ENCODE measurements at regions not wholly inside any gene's neighbourhood (a gene's known extent, or its start where the extent isn't known, plus 50 kb on each side); places are given as distances from the start of the nearest gene placed in this dataset.

GRCh38 chr5:93674138-93674537, 67.3 kb downstream of the POU5F2 start:
- H3K4me3 ChIP-seq (ENCODE audit: low read depth, low read length), result no peak overlapping the region
- POLR2A ChIA-PET, result no interaction called here
- DNase-seq (ENCODE audit: low read depth, low spot score), result no peak
- no peak for TF ChIP-seq CTCF (IDR thresholded peaks at IDR 0.05; ENCODE audit: insufficient read depth, low read length, missing control alignments)
- CTCF ChIA-PET, result no interaction called here

GRCh38 chr5:93673316-93673954, 68.0 kb downstream of the POU5F2 start:
- POLR2A ChIA-PET, result no interaction called here
- no peak overlapping the region for H3K4me3 ChIP-seq (ENCODE audit: low read depth, low read length)
- CTCF ChIA-PET, result no interaction called here
- DNase-seq (ENCODE audit: low read depth, low spot score), result no peak
- no peak for TF ChIP-seq CTCF (IDR thresholded peaks at IDR 0.05; ENCODE audit: insufficient read depth, low read length, missing control alignments)

- ChIA-PET POLR2A (no interaction called here), CTCF (interaction anchor here (1.6 kb wide), 1 partner anchor 11 kb away, joined by 5 read pairs; no protein-coding TSS in a partner anchor)
- DNase-seq (ENCODE audit: low read depth, low spot score), result no peak
- TF ChIP-seq CTCF (IDR thresholded peaks at IDR 0.05; ENCODE audit: insufficient read depth, low read length, missing control alignments), result no peak
- H3K4me3 ChIP-seq (ENCODE audit: low read depth, low read length), result no peak overlapping the region
Measured at GRCh38 chr5:93665648-93666047, 75.8 kb downstream of the POU5F2 start.

GRCh38 chr5:93660677-93661076, 77.7 kb downstream of the NR2F1 start:
- H3K4me3 ChIP-seq (ENCODE audit: low read depth, low read length), result no peak overlapping the region
- TF ChIP-seq CTCF (IDR thresholded peaks at IDR 0.05; ENCODE audit: insufficient read depth, low read length, missing control alignments), result no peak
- no peak for DNase-seq (ENCODE audit: low read depth, low spot score)
- ChIA-PET CTCF (no interaction called here), POLR2A (no interaction called here)

- peak; percentile 31 for DNase-seq (ENCODE audit: low read depth, low spot score)
- H3K4me3 ChIP-seq (ENCODE audit: low read depth, low read length), result no peak overlapping the region
- no peak for TF ChIP-seq CTCF (IDR thresholded peaks at IDR 0.05; ENCODE audit: insufficient read depth, low read length, missing control alignments)
- ChIA-PET POLR2A (no interaction called here), CTCF (interaction anchor here (1.4 to 3.4 kb wide), 2 partner anchors 18 to 124 kb away, joined by 3 to 9 read pairs; no protein-coding TSS in a partner anchor)
Measured at GRCh38 chr5:93658044-93658443, 75.0 kb downstream of the NR2F1 start.

GRCh38 chr5:93654676-93655075, 71.7 kb downstream of the NR2F1 start:
- H3K4me3 ChIP-seq (ENCODE audit: low read depth, low read length), result no peak overlapping the region
- ChIA-PET CTCF (no interaction called here), POLR2A (no interaction called here)
- DNase-seq (ENCODE audit: low read depth, low spot score), result no peak
- no peak for TF ChIP-seq CTCF (IDR thresholded peaks at IDR 0.05; ENCODE audit: insufficient read depth, low read length, missing control alignments)

All from AG04449 (cell line).